GM18505 (cell line): ENCODE measurements at regions not wholly inside any gene's neighbourhood (a gene's known extent, or its start where the extent isn't known, plus 50 kb on each side); places are given as distances from the start of the nearest gene placed in this dataset.
"Not testable (repeated sequence)": the region's sequence is repeated elsewhere in the genome, so short reads cannot be mapped to it uniquely, and the experiment has no call there.

Source experiments
- ATAC-seq: cut with Tn5 transposase; IDR thresholded peaks from one replicate; pipeline ENCODE4 v1.9.1; 2021; ENCODE audit not compliant: unreplicated experiment
- POLR2A ChIP-seq: IDR thresholded peaks from 4 replicates; pipeline ENCODE4 v1.6.1; 2011; ENCODE audit warnings: borderline replicate concordance; ENCODE audit not compliant: insufficient read depth, insufficient read length; ENCODE audit errors: extremely low read depth

GRCh38 chr7:32243687-32244290, 173.6 kb upstream of the PDE1C start:
- no peak for ATAC-seq
- no peak for TF ChIP-seq POLR2A

DNA sequence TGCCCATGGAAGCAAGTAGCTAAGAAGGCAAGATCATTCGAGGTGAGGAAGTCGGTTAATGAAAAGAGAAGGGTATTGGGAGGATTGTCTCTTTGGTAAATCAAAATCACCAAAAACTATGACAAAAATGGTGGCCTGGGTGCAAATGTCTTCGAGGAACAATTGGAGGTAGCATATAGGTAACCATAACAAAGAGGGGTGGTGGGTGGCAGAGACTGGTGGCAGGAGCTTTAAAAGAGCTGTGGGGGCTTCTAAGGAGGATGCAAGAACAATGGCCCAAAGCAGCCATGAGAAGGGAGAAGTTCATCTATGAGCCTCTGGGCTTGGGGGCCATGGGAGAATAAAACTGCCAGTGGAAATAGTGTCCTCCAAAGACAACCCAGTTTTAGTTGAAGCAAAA, 172.2 kb upstream of the PDE1C start:
- TF ChIP-seq POLR2A = no peak
- ATAC-seq = no peak

GRCh38 chr7:32241636-32242035, 171.4 kb upstream of the PDE1C start:
- no peak for ATAC-seq
- no peak for TF ChIP-seq POLR2A

- no peak for TF ChIP-seq POLR2A
- no peak for ATAC-seq
Measured at GRCh38 chr7:32239764-32240163, 169.6 kb upstream of the PDE1C start.

DNA sequence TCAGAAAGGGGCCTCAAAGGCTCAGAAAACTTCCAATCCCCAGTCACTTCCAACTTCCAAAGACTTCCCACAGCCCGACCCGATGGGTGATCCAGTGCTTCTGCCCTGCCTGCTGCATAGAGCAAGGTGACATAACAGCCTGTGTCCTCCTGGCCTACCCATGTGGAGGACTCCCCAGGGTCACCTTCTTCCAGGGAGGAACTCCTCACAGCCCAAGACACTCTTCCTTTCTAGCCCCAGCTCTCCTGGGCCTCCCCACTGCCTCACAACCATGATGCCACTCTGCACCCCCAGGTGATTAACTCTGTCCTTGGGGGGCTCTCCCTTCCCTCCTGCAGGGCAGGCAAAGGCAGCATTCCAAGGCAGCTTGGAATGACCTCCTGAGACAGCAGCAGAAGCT, 158.4 kb upstream of the PDE1C start:
- no peak for ATAC-seq
- no peak for TF ChIP-seq POLR2A

DNA sequence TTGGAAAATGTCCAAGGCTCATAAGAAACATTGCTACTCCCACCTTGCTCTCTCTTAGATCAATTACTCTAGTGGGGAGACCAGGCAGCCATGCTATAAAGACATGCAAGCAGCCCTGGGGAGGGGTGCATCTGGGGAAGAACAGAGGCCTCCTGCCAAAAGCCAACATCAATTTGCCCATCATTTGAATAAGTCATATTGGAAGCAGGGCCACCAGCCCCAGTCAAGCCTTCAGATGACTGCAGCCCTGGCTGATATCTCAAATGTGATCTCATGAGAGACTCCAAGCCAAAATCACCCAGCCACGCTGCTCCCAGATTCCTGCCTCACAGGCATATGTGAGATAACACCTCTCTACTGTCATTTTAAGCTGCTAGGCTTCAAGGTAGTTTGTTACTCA, 157.5 kb upstream of the PDE1C start:
- ATAC-seq = no peak
- no peak for TF ChIP-seq POLR2A

DNA sequence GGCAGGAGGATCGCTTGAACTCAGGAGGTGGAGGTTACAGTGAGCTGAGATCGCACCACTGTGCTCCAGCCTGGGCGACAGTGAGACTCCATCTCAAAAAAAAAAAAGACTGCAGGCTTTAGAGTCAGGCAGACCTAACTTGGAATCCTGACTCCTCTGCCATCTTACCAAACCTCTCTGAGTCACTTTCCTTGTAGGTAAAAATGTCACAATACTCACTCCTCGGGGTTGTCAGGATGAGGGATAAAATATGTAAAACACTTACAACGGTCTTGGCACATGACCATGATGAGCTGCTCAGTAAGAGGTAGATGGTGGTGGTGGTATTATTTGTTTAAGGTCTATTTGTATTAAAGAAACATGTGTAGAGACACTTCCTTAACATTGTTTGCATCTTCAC, 154.1 kb upstream of the PDE1C start:
- no peak for TF ChIP-seq POLR2A
- ATAC-seq = no peak

DNA sequence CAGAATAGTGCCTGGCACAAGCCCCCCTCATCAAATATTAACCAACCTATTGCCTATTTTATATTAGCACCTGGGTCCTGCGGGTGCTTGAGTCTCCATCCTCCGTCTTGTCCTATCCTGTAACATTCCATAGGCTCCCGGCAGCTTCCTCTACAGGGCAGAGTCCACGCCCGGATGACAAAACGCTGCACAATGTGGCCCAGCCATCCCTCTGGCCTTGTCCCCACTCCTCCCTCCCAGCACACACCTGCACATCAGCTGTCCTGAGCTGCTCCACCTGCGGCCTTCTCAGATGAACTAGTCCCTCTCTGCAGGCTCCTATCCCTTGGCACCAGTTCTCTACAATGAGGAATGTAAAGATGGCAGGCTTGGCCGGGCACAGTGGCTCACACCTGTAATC, 153.5 kb upstream of the PDE1C start:
- ATAC-seq = no peak
- TF ChIP-seq POLR2A = no peak

GRCh38 chr7:32223071-32223650, 153.0 kb upstream of the PDE1C start:
- no peak for ATAC-seq
- TF ChIP-seq POLR2A = no peak

- no peak for TF ChIP-seq POLR2A
- ATAC-seq = no peak
Measured at GRCh38 chr7:32222251-32222900, 152.2 kb upstream of the PDE1C start.

- no peak for TF ChIP-seq POLR2A
- no peak for ATAC-seq
Measured at GRCh38 chr7:32221736-32222135, 151.5 kb upstream of the PDE1C start.

- ATAC-seq = no peak
- TF ChIP-seq POLR2A = no peak
Measured at GRCh38 chr7:32221056-32221455, 150.8 kb upstream of the PDE1C start.

GRCh38 chr7:32219831-32220230, 149.6 kb upstream of the PDE1C start:
- not testable (repeated sequence) for ATAC-seq

GRCh38 chr7:32219416-32219815, 149.2 kb upstream of the PDE1C start:
- TF ChIP-seq POLR2A = no peak
- no peak for ATAC-seq

- no peak for TF ChIP-seq POLR2A
- no peak for ATAC-seq
Measured at GRCh38 chr7:32218741-32219288, 148.6 kb upstream of the PDE1C start.

GRCh38 chr7:32218154-32218467, 147.9 kb upstream of the PDE1C start:
- TF ChIP-seq POLR2A = no peak
- no peak for ATAC-seq
